ENCODE measurements at regions not wholly inside any gene's neighbourhood (a gene's known extent, or its start where the extent isn't known, plus 50 kb on each side); places are given as distances from the start of the nearest gene placed in this dataset.

- TF ChIP-seq, protein P1, sequence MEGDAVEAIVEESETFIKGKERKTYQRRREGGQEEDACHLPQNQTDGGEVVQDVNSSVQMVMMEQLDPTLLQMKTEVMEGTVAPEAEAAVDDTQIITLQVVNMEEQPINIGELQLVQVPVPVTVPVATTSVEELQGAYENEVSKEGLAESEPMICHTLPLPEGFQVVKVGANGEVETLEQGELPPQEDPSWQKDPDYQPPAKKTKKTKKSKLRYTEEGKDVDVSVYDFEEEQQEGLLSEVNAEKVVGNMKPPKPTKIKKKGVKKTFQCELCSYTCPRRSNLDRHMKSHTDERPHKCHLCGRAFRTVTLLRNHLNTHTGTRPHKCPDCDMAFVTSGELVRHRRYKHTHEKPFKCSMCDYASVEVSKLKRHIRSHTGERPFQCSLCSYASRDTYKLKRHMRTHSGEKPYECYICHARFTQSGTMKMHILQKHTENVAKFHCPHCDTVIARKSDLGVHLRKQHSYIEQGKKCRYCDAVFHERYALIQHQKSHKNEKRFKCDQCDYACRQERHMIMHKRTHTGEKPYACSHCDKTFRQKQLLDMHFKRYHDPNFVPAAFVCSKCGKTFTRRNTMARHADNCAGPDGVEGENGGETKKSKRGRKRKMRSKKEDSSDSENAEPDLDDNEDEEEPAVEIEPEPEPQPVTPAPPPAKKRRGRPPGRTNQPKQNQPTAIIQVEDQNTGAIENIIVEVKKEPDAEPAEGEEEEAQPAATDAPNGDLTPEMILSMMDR (IDR thresholded peaks at IDR 0.05; ENCODE audit: low read depth, low read length): no peak
- TF ChIP-seq EZH2phosphoT487 (IDR thresholded peaks at IDR 0.05; ENCODE audit: low read depth): no peak
Measured at GRCh38 chr13:44730099-44730498, 154.0 kb upstream of the TSC22D1 start.
